ENCODE measurements at regions not wholly inside any gene's neighbourhood (a gene's known extent, or its start where the extent isn't known, plus 50 kb on each side); places are given as distances from the start of the nearest gene placed in this dataset.

GRCh38 chr5:126117044-126117443 is 306.2 kb upstream of the GRAMD2B start:
- Histone ChIP-seq H3K27ac (ENCODE audit: low read depth in 1 of 2, low read length in 1 of 2) (no peak overlapping the region), H3K4me3 (no peak overlapping the region), H3K36me3 (ENCODE audit: control insufficient read depth in 4 of 4, insufficient read depth in 4 of 4, low read length in 4 of 4) (no peaks in the 10 kb centered on the region), H3K27me3 (ENCODE audit: control insufficient read depth in 3 of 3, insufficient read depth in 3 of 3, low read length in 2 of 3) (no peaks in the 10 kb centered on the region), H3K4me1 (ENCODE audit: control insufficient read depth in 5 of 5, insufficient read depth in 5 of 5, low read length in 5 of 5) (no peaks in the 10 kb centered on the region), H3K9me3 (ENCODE audit: control insufficient read depth in 4 of 4, insufficient read depth in 3 of 4, low read length in 3 of 4) (peaks cover 0 to 6% (median 4%) of the 10 kb centered on the region in 4 donors), H3K9ac (ENCODE audit: insufficient read depth in 1 of 2, low read length in 2 of 2) (no peak overlapping the region)
- ATAC-seq (ENCODE audit: insufficient read depth, low FRiP score) (no peak), DNase-seq (no peak)
- TF ChIP-seq, protein P1, sequence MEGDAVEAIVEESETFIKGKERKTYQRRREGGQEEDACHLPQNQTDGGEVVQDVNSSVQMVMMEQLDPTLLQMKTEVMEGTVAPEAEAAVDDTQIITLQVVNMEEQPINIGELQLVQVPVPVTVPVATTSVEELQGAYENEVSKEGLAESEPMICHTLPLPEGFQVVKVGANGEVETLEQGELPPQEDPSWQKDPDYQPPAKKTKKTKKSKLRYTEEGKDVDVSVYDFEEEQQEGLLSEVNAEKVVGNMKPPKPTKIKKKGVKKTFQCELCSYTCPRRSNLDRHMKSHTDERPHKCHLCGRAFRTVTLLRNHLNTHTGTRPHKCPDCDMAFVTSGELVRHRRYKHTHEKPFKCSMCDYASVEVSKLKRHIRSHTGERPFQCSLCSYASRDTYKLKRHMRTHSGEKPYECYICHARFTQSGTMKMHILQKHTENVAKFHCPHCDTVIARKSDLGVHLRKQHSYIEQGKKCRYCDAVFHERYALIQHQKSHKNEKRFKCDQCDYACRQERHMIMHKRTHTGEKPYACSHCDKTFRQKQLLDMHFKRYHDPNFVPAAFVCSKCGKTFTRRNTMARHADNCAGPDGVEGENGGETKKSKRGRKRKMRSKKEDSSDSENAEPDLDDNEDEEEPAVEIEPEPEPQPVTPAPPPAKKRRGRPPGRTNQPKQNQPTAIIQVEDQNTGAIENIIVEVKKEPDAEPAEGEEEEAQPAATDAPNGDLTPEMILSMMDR (IDR thresholded peaks at IDR 0.05; ENCODE audit: control extremely low read depth, extremely low read depth): no peak
- WGBS, 2 donors: 58 to 64% methylated on average over 1 of the region's 1 CpG

GRCh38 chr5:126119887-126120442 is 303.2 kb upstream of the GRAMD2B start:
- DNase-seq (no peak), ATAC-seq (ENCODE audit: insufficient read depth, low FRiP score) (no peak)
- Histone ChIP-seq H3K9me3 (ENCODE audit: control insufficient read depth in 4 of 4, insufficient read depth in 3 of 4, low read length in 3 of 4) (no peaks in the 10 kb centered on the region), H3K4me3 (no peak overlapping the region), H3K9ac (ENCODE audit: insufficient read depth in 1 of 2, low read length in 2 of 2) (no peak overlapping the region), H3K4me1 (ENCODE audit: control insufficient read depth in 5 of 5, insufficient read depth in 5 of 5, low read length in 5 of 5) (no peaks in the 10 kb centered on the region), H3K27ac (ENCODE audit: low read depth in 1 of 2, low read length in 1 of 2) (no peak overlapping the region), H3K36me3 (ENCODE audit: control insufficient read depth in 4 of 4, insufficient read depth in 4 of 4, low read length in 4 of 4) (no peaks in the 10 kb centered on the region), H3K27me3 (ENCODE audit: control insufficient read depth in 3 of 3, insufficient read depth in 3 of 3, low read length in 2 of 3) (no peaks in the 10 kb centered on the region)
- 86 to 88% methylated on average over 4 of the region's 4 CpGs for WGBS, 2 donors
- TF ChIP-seq, protein P1 (IDR thresholded peaks at IDR 0.05; ENCODE audit: control extremely low read depth, extremely low read depth): no peak

DNA sequence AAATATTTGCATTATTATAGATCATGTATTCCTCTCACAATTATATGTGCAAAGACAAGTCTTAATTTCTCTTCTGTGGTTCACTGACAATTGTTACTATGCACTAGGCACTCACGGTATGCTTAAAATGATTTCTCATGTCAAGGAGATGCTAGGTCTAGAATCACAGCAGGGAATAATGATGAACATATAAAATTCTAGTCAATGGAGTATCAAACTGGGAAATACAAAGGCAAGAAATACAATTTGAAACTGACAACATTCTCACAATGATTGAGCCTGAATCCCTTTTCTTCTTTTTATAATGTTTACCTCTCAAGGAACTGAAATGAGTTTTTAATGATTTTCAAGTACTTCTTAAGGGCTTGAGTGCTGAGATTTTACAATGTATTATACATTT is 302.3 kb upstream of the GRAMD2B start:
- Histone ChIP-seq H3K36me3 (ENCODE audit: control insufficient read depth in 4 of 4, insufficient read depth in 4 of 4, low read length in 4 of 4) (no peaks in the 10 kb centered on the region), H3K27me3 (ENCODE audit: control insufficient read depth in 3 of 3, insufficient read depth in 3 of 3, low read length in 2 of 3) (no peaks in the 10 kb centered on the region), H3K9me3 (ENCODE audit: control insufficient read depth in 4 of 4, insufficient read depth in 3 of 4, low read length in 3 of 4) (no peaks in the 10 kb centered on the region), H3K9ac (ENCODE audit: insufficient read depth in 1 of 2, low read length in 2 of 2) (no peak overlapping the region), H3K4me3 (no peak overlapping the region), H3K27ac (ENCODE audit: low read depth in 1 of 2, low read length in 1 of 2) (no peak overlapping the region), H3K4me1 (ENCODE audit: control insufficient read depth in 5 of 5, insufficient read depth in 5 of 5, low read length in 5 of 5) (no peaks in the 10 kb centered on the region)
- WGBS, 2 donors: 67 to 79% methylated on average over 1 of the region's 1 CpG
- DNase-seq (no peak), ATAC-seq (ENCODE audit: insufficient read depth, low FRiP score) (no peak)
- TF ChIP-seq, protein P1 (IDR thresholded peaks at IDR 0.05; ENCODE audit: control extremely low read depth, extremely low read depth): no peak

DNA sequence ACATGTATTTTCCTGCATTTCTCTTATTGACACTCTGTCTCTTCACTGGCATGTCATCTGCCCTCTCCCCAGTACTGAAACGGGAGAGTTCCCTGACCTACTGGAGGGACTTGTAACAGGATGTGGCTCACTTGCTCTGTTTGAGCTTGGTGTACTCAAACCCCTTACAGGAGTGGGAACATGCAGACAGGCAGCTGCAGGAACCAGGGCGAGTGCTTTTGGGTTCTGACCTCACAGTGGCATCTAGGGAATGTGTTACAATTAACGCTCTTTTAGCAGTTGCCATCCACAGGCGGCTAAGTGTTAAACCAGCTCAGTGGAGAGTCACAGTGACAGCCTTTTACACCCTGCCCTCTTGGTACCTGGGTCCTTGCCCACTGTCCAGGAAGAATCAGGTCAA is 300.3 kb upstream of the GRAMD2B start:
- Histone ChIP-seq H3K4me1 (ENCODE audit: control insufficient read depth in 5 of 5, insufficient read depth in 5 of 5, low read length in 5 of 5) (no peaks in the 10 kb centered on the region), H3K9me3 (ENCODE audit: control insufficient read depth in 4 of 4, insufficient read depth in 3 of 4, low read length in 3 of 4) (no peaks in the 10 kb centered on the region), H3K36me3 (ENCODE audit: control insufficient read depth in 4 of 4, insufficient read depth in 4 of 4, low read length in 4 of 4) (no peaks in the 10 kb centered on the region), H3K4me3 (no peak overlapping the region), H3K27me3 (ENCODE audit: control insufficient read depth in 3 of 3, insufficient read depth in 3 of 3, low read length in 2 of 3) (no peaks in the 10 kb centered on the region), H3K9ac (ENCODE audit: insufficient read depth in 1 of 2, low read length in 2 of 2) (no peak overlapping the region), H3K27ac (ENCODE audit: low read depth in 1 of 2, low read length in 1 of 2) (no peak overlapping the region)
- no peak for ATAC-seq (ENCODE audit: insufficient read depth, low FRiP score)
- peak in 1 of 3 donors; percentile 10 for DNase-seq
- TF ChIP-seq, protein P1 (IDR thresholded peaks at IDR 0.05; ENCODE audit: control extremely low read depth, extremely low read depth): no peak
- 61 to 68% methylated on average over 4 of the region's 4 CpGs for WGBS, 2 donors

Data from lung (tissue), 11 donors.